T-helper 1 cell treated with Interleukin-12 subunit alpha and Interleukin-12 subunit beta and Interleukin-4 antibody, amounts not matched to agents 30 ng/mL and 1 ng/mL, for 36 hours (primary cell): ENCODE measurements at regions not wholly inside any gene's neighbourhood (a gene's known extent, or its start where the extent isn't known, plus 50 kb on each side); places are given as distances from the start of the nearest gene placed in this dataset.

Experiments
- intact Hi-C: fragments of 100-400 bp; cut with micrococcal nuclease; formaldehyde crosslinking; loops from one replicate; pipeline ENCODE4 v1.15.1; 2024

GRCh38 chr9:93900971-93901861, 53.9 kb downstream of the BARX1 start:
- intact Hi-C loops = no loop called here

GRCh38 chr9:93900436-93900819, 54.7 kb downstream of the BARX1 start:
- intact Hi-C loops = no loop called here

- intact Hi-C loops = no loop called here
These were observed 55.3 kb downstream of the BARX1 start for GRCh38 chr9:93899609-93900435.

- intact Hi-C loops = no loop called here
These were observed 56.4 kb downstream of the BARX1 start for GRCh38 chr9:93898502-93899426.

- intact Hi-C loops = no loop called here
These were observed 57.1 kb downstream of the BARX1 start for GRCh38 chr9:93898026-93898425.

- intact Hi-C loops = no loop called here
These were observed 57.8 kb downstream of the BARX1 start for GRCh38 chr9:93897075-93897970.

- intact Hi-C loops = no loop called here
These were observed 58.6 kb downstream of the BARX1 start for GRCh38 chr9:93896496-93897033.

GRCh38 chr9:93896093-93896492, 59.1 kb downstream of the BARX1 start:
- intact Hi-C loops = no loop called here

GRCh38 chr9:93895535-93895934, 59.6 kb downstream of the BARX1 start:
- intact Hi-C loops = no loop called here

GRCh38 chr9:93894691-93895079, 60.5 kb downstream of the BARX1 start:
- intact Hi-C loops = no loop called here

- intact Hi-C loops = no loop called here
These were observed 61.1 kb downstream of the BARX1 start for GRCh38 chr9:93893899-93894690.

GRCh38 chr9:93893194-93893593, 62.0 kb downstream of the BARX1 start:
- intact Hi-C loops = no loop called here

GRCh38 chr9:93892748-93893147, 62.4 kb downstream of the BARX1 start:
- intact Hi-C loops = no loop called here

GRCh38 chr9:93891549-93892310, 63.4 kb downstream of the BARX1 start:
- intact Hi-C loops = no loop called here

- intact Hi-C loops = no loop called here
These were observed 64.1 kb downstream of the BARX1 start for GRCh38 chr9:93891050-93891449.

GRCh38 chr9:93890436-93890935, 64.7 kb downstream of the BARX1 start:
- intact Hi-C loops = no loop called here

GRCh38 chr9:93886911-93887310, 68.2 kb downstream of the BARX1 start:
- intact Hi-C loops = no loop called here

- intact Hi-C loops = no loop called here
These were observed 70.3 kb downstream of the BARX1 start for GRCh38 chr9:93884808-93885207.
